ENCODE measurements at regions not wholly inside any gene's neighbourhood (a gene's known extent, or its start where the extent isn't known, plus 50 kb on each side); places are given as distances from the start of the nearest gene placed in this dataset.
A peak's percentile ranks its signal among the peaks of the same experiment; 100 is the strongest.
"Not testable (repeated sequence)": the region's sequence is repeated elsewhere in the genome, so short reads cannot be mapped to it uniquely, and the experiment has no call there.

DNA sequence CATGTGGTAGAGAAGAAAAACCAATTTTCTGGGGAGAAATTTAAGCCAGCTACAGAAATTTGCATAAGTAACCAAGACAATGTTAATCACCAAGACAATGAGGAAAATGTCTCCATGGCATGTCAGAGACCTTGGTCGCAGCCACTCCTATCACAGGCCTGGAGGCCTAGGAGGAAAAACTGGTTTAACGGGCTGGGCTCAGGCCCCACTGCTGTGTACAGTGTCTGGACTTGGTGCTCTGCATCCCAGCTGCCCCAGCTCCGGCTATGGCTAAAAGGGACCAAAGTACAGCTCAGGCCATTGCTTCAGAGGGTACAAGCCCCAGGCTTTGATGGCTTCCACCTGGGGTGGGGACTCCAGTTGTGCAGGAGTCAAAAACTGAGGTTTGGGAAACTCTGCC, 1075.1 kb upstream of the CDH18 start:
- no peaks in the 10 kb centered on the region for H3K36me3 ChIP-seq (ENCODE audit: control insufficient read depth, insufficient read depth, low read length)
- no peaks in the 10 kb centered on the region for H3K4me1 ChIP-seq (ENCODE audit: control insufficient read depth, insufficient read depth, low read length)
- H3K4me3 ChIP-seq (ENCODE audit: low read length): no peak overlapping the region
- no peaks in the 10 kb centered on the region for H3K27me3 ChIP-seq (ENCODE audit: control insufficient read depth, insufficient read depth, low read length)
- no peak overlapping the region for H3K9ac ChIP-seq (ENCODE audit: low read length)
- no peak overlapping the region for H3K27ac ChIP-seq (ENCODE audit: low read depth, low read length)

DNA sequence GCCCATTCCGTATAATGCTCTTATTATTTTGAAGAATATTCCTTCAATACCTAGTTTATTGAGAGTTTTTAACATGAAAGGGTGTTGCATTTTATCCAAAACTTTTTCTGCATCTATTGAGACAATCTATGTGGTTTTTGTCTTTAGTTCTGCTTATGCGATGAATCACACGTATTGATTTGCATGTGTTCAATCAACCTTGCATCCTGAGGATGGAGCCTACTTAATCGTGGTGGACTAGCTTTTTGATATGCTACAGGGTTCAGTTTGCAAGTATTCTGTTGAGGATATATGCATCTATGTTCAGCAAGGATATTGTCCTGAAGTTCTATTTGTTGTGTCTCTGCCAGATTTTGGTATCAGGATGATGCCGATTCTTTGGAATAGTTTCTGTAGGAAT, 1070.3 kb upstream of the CDH18 start:
- H3K9ac ChIP-seq (ENCODE audit: low read length): no peak overlapping the region
- no peaks in the 10 kb centered on the region for H3K4me1 ChIP-seq (ENCODE audit: control insufficient read depth, insufficient read depth, low read length)
- H3K27ac ChIP-seq (ENCODE audit: low read depth, low read length): no peak overlapping the region
- no peak overlapping the region for H3K4me3 ChIP-seq (ENCODE audit: low read length)
- H3K36me3 ChIP-seq (ENCODE audit: control insufficient read depth, insufficient read depth, low read length): no peaks in the 10 kb centered on the region
- no peaks in the 10 kb centered on the region for H3K27me3 ChIP-seq (ENCODE audit: control insufficient read depth, insufficient read depth, low read length)

DNA sequence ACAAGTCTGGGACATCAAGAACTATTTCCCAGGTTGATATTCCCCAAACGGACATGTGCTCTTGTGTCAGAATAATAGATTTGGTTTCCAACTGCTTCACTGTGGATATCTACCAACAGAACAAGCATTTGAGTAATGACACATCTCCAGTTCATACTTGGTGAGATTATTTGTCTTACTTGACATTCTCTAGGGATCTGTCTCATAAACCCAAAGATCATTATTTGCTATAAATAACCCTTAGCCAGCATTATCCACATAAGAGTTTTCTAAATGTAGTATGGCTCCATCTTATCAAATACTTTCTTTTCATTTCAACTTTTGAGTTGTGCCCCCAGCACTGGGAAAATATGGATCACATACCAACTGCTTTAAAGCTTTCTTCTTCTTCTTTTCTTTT, 1063.9 kb upstream of the CDH18 start:
- H3K27ac ChIP-seq (ENCODE audit: low read depth, low read length): no peak overlapping the region
- H3K4me1 ChIP-seq (ENCODE audit: control insufficient read depth, insufficient read depth, low read length): no peaks in the 10 kb centered on the region
- no peaks in the 10 kb centered on the region for H3K36me3 ChIP-seq (ENCODE audit: control insufficient read depth, insufficient read depth, low read length)
- no peaks in the 10 kb centered on the region for H3K27me3 ChIP-seq (ENCODE audit: control insufficient read depth, insufficient read depth, low read length)
- H3K4me3 ChIP-seq (ENCODE audit: low read length): no peak overlapping the region
- H3K9ac ChIP-seq (ENCODE audit: low read length): no peak overlapping the region

DNA sequence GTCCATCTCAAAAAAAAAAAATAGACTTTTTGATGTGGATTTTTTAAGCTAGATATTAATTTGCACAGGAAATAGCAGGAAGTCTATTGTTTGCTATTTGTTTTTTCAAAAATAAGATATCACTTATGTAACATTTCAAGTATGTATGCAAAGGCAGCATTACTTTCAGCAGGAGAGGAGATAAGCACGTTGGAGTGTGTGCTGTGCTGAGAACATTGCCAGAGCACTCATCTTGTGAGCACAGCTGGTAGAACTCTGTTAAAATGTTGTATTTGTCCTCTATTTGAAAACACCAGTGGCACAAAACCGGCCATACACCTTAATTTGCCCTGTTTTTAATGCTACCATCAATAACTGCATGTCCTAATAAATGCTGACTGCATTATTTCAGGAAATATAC, 1061.9 kb upstream of the CDH18 start:
- no peaks in the 10 kb centered on the region for H3K4me1 ChIP-seq (ENCODE audit: control insufficient read depth, insufficient read depth, low read length)
- H3K9ac ChIP-seq (ENCODE audit: low read length): no peak overlapping the region
- H3K27me3 ChIP-seq (ENCODE audit: control insufficient read depth, insufficient read depth, low read length): no peaks in the 10 kb centered on the region
- no peak overlapping the region for H3K4me3 ChIP-seq (ENCODE audit: low read length)
- no peaks in the 10 kb centered on the region for H3K36me3 ChIP-seq (ENCODE audit: control insufficient read depth, insufficient read depth, low read length)
- no peak overlapping the region for H3K27ac ChIP-seq (ENCODE audit: low read depth, low read length)

DNA sequence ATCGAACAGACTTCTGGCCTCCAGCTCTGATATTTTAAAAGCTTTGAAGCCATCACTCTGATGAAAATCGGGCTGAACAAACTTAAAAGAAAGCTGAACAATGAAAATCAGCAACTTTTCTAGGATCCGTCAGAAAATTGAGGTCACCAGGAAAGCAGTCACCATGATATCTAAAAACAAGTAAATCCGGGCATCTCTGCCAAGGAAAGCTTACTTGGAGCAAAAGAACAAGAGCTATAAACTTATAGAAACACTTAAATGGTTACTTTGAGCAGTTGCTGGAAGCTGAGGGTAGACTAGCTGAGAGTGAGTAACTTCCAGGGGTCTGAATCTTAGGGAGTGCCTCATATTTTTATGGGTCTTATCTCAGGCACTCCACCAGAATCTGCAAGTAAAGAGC, 1043.0 kb upstream of the CDH18 start:
- Histone ChIP-seq H3K9ac (ENCODE audit: low read length) (no peak overlapping the region), H3K4me3 (ENCODE audit: low read length) (no peak overlapping the region), H3K4me1 (ENCODE audit: control insufficient read depth, insufficient read depth, low read length) (no peaks in the 10 kb centered on the region), H3K27me3 (ENCODE audit: control insufficient read depth, insufficient read depth, low read length) (no peaks in the 10 kb centered on the region), H3K27ac (ENCODE audit: low read depth, low read length) (no peak overlapping the region), H3K36me3 (ENCODE audit: control insufficient read depth, insufficient read depth, low read length) (no peaks in the 10 kb centered on the region)

DNA sequence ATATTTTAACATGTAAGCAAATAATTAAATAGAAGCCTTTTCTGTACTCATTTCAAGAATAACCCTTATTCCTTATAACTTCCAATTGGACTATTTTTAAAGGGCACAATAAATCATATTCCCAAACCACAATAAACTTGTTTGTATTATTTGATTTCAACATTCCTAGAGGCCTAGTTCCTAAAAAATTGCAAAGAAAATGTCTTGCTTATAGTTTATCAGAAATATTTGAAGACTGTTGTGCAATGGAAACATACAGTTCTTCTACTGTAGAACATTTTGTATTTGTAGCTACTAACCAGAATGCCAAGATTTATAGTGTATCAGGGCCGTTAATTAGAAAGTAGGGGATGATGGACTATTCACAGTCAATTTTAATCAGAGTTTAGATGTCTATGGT, 1037.0 kb upstream of the CDH18 start:
- H3K27ac ChIP-seq (ENCODE audit: low read depth, low read length): no peak overlapping the region
- no peaks in the 10 kb centered on the region for H3K4me1 ChIP-seq (ENCODE audit: control insufficient read depth, insufficient read depth, low read length)
- H3K9ac ChIP-seq (ENCODE audit: low read length): no peak overlapping the region
- H3K36me3 ChIP-seq (ENCODE audit: control insufficient read depth, insufficient read depth, low read length): no peaks in the 10 kb centered on the region
- no peaks in the 10 kb centered on the region for H3K27me3 ChIP-seq (ENCODE audit: control insufficient read depth, insufficient read depth, low read length)
- H3K4me3 ChIP-seq (ENCODE audit: low read length): no peak overlapping the region

DNA sequence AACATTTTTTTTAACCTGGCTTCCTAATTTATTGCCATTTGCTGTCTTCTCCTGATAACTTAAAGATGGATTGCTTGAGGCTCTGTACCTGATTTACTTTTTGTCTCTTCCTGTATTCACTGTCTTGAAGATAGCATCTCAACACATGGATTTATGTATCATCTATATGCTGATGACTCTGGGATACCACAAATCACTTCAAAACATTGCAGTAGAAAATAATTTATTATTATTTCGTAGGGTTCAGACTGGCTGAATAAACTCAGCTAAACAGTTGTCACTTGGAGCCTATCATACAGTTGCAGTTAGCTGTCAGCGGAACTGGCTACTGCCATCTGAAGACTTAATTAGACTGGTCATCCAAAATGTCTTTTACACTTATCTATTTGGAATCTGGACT, 1025.2 kb upstream of the CDH18 start:
- Histone ChIP-seq H3K9ac (ENCODE audit: low read length) (no peak overlapping the region), H3K4me1 (ENCODE audit: control insufficient read depth, insufficient read depth, low read length) (no peaks in the 10 kb centered on the region)

DNA sequence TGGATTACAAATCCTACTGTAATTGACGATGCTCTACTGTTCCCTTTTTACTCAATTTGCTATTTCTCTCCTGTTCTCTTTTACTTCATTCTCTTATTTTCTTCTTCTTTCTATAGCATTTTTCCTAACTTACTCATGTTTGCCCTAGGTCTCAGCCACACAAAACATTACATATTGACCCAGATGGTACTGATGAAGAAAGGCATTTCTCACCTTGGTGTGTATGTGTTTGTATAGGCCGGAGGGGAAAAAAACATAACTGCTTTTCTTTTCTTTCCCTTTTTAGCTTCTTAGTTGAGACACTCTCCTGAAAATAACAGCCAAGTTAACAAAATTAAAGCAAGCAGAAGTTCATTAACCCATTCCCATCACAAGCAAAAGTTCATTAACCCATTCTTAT, 1019.8 kb upstream of the CDH18 start:
- H3K4me1 ChIP-seq (ENCODE audit: control insufficient read depth, insufficient read depth, low read length): no peaks in the 10 kb centered on the region
- no peak overlapping the region for H3K4me3 ChIP-seq (ENCODE audit: low read length)
- no peaks in the 10 kb centered on the region for H3K27me3 ChIP-seq (ENCODE audit: control insufficient read depth, insufficient read depth, low read length)

More for the DNA sequence above, 1025.2 kb upstream of the CDH18 start:
- no peaks in the 10 kb centered on the region for H3K36me3 ChIP-seq (ENCODE audit: control insufficient read depth, insufficient read depth, low read length)
- no peak overlapping the region for H3K4me3 ChIP-seq (ENCODE audit: low read length)
- no peak overlapping the region for H3K27ac ChIP-seq (ENCODE audit: low read depth, low read length)
- H3K27me3 ChIP-seq (ENCODE audit: control insufficient read depth, insufficient read depth, low read length): no peaks in the 10 kb centered on the region

DNA sequence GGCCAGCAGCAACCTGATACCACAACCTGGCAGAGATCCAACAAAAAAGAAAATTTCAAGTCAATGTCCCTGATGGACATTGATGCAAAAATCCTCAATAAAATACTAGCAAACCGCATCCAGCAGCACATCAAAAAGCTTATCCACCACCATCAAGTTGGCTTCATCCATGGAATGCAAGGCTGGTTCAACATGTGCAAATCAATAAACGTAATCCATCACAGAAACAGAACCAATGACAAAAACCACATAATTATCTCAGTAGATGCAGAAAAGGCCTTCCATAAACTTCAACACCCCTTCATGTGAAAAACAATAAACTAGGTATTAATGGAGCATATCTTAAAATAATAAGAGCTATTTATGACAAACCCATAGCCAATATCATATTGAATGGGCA, 1000.9 kb upstream of the CDH18 start:
- not testable (repeated sequence) for H3K27ac ChIP-seq (ENCODE audit: low read depth, low read length); H3K9ac ChIP-seq (ENCODE audit: low read length); H3K4me3 ChIP-seq (ENCODE audit: low read length); H3K36me3 ChIP-seq (ENCODE audit: control insufficient read depth, insufficient read depth, low read length); H3K4me1 ChIP-seq (ENCODE audit: control insufficient read depth, insufficient read depth, low read length); H3K27me3 ChIP-seq (ENCODE audit: control insufficient read depth, insufficient read depth, low read length)

More for the DNA sequence above, 1019.8 kb upstream of the CDH18 start:
- H3K9ac ChIP-seq (ENCODE audit: low read length): no peak overlapping the region
- no peaks in the 10 kb centered on the region for H3K36me3 ChIP-seq (ENCODE audit: control insufficient read depth, insufficient read depth, low read length)
- no peak overlapping the region for H3K27ac ChIP-seq (ENCODE audit: low read depth, low read length)

DNA sequence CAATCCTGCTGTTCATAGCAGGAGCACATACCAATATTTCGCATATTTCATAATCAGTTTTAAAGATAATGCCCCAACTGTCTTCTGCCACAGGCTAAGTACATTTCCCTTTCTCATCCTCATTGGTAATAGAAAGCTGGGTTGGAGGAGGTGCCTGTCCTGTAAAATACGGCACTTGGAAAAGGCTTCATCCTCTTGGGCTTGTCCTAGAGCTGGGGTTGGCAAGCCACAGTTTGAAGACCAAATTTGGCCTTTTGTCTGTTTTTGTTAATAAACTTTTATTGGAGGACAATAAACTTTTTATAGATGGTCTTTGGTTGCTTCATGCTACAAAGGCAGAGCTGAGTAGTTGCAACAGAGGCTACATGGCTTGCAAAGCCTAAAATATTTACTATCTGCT, 997.8 kb upstream of the CDH18 start:
- no peaks in the 10 kb centered on the region for H3K4me1 ChIP-seq (ENCODE audit: control insufficient read depth, insufficient read depth, low read length)
- no peaks in the 10 kb centered on the region for H3K36me3 ChIP-seq (ENCODE audit: control insufficient read depth, insufficient read depth, low read length)
- no peak overlapping the region for H3K27ac ChIP-seq (ENCODE audit: low read depth, low read length)
- no peak overlapping the region for H3K4me3 ChIP-seq (ENCODE audit: low read length)
- H3K27me3 ChIP-seq (ENCODE audit: control insufficient read depth, insufficient read depth, low read length): no peaks in the 10 kb centered on the region
- H3K9ac ChIP-seq (ENCODE audit: low read length): no peak overlapping the region

DNA sequence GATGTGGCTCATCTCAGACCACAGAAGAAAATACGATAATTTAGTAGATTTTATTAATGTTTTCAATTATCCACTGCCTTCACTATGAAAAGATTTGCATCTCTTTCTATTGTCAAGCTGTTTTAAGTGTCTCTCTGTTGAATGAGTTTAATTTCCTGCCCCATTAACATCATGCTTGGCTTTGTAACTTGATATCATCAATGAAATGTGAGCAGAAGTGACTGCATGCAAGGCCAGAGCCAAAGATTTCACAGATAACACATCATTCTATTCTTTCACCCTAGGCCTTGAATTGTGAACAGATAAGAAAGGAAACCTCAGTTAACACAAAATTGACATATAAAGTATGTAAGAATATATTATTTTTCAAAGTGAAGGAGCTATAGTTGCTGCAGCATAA, 986.4 kb upstream of the CDH18 start:
- Histone ChIP-seq H3K36me3 (ENCODE audit: control insufficient read depth, insufficient read depth, low read length) (no peaks in the 10 kb centered on the region), H3K27me3 (ENCODE audit: control insufficient read depth, insufficient read depth, low read length) (no peaks in the 10 kb centered on the region), H3K9ac (ENCODE audit: low read length) (no peak overlapping the region), H3K27ac (ENCODE audit: low read depth, low read length) (no peak overlapping the region), H3K4me1 (ENCODE audit: control insufficient read depth, insufficient read depth, low read length) (no peaks in the 10 kb centered on the region), H3K4me3 (ENCODE audit: low read length) (no peak overlapping the region)

DNA sequence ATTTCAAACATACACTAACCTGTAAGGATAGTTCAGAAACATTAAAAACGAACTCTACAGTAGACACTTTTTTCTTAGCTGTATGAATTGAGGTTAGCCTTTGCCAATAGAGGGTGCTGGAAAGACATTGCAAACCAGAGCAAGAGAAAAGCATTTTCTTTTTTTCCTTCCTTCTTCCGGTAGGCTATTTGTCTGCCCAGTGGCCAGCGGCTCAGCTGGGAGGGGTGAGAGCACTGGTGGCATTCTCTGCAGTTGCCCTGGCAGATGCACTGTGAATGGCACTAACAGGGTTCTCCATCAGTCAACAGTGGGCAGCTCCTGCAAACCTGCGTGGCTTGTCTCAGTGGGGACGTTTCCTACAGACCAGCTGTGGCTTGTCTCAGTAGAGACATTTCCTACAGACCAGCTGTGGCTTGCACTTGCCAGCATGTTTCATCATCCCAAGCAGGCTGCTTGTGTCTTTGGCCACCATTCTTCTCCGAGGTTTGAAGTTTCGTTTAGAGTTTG, 984.5 kb upstream of the CDH18 start:
- Histone ChIP-seq H3K4me1 (ENCODE audit: control insufficient read depth, insufficient read depth, low read length) (no peaks in the 10 kb centered on the region), H3K36me3 (ENCODE audit: control insufficient read depth, insufficient read depth, low read length) (no peaks in the 10 kb centered on the region), H3K4me3 (ENCODE audit: low read length) (peak overlapping the region; percentile 45), H3K27me3 (ENCODE audit: control insufficient read depth, insufficient read depth, low read length) (no peaks in the 10 kb centered on the region), H3K27ac (ENCODE audit: low read depth, low read length) (no peak overlapping the region), H3K9ac (ENCODE audit: low read length) (no peak overlapping the region)

DNA sequence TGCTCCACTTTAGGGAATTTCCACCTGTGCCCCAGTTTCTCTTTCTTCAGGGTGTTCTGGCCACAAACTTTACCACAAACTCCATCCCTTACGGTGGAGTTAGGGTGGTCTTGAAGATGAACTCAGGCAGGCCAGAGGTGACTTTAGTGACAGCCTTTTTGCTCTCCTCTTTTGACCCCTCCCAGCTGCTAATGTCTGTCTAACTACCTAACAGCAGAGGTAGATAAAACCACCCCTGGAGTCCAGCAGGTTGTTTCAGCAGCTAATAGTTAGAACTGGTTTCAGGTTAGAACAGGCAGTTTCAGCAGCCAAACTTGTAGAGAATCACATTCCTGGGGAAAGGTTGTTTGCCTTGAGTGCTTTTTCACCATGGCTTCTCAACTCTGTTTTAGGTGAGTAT, 971.3 kb upstream of the CDH18 start:
- Histone ChIP-seq H3K36me3 (ENCODE audit: control insufficient read depth, insufficient read depth, low read length) (no peaks in the 10 kb centered on the region), H3K27ac (ENCODE audit: low read depth, low read length) (no peak overlapping the region), H3K4me3 (ENCODE audit: low read length) (no peak overlapping the region), H3K4me1 (ENCODE audit: control insufficient read depth, insufficient read depth, low read length) (no peaks in the 10 kb centered on the region), H3K27me3 (ENCODE audit: control insufficient read depth, insufficient read depth, low read length) (no peaks in the 10 kb centered on the region), H3K9ac (ENCODE audit: low read length) (no peak overlapping the region)

Measured in rectal smooth muscle tissue (tissue), 1 donor.